Neural cell (in vitro differentiated cells): ENCODE measurements at regions not wholly inside any gene's neighbourhood (a gene's known extent, or its start where the extent isn't known, plus 50 kb on each side); places are given as distances from the start of the nearest gene placed in this dataset.

ENCODE experiments used
- H2AFZ ChIP-seq: fragments of 200-600, 300-800 bp; sonication (generic), shearing (Covaris generic); 2 replicates; pipeline ENCODE4 v1.6.0; 2014; ENCODE audit warnings: low read depth, mild to moderate bottlenecking, antibody characterized with exemption, low read length, moderate library complexity
- H3F3A ChIP-seq: fragments of 200-600 bp; shearing (Covaris generic); 2 replicates; pipeline ENCODE4 v1.6.1; 2016; ENCODE audit warnings: mild to moderate bottlenecking, moderate library complexity, mixed read lengths, antibody characterized with exemption, low read length; ENCODE audit not compliant: insufficient read depth, poor library complexity, severe bottlenecking
- H3K27ac ChIP-seq: fragments of 200-600, 300-800 bp; sonication (generic), shearing (Covaris generic); 2 replicates; pipeline ENCODE4 v1.5.1; 2014; ENCODE audit warnings: mild to moderate bottlenecking, low read length, moderate library complexity
- H3K27me3 ChIP-seq: fragments of 300-800, 200-600 bp; sonication (generic), shearing (Covaris generic); 2 replicates; pipeline ENCODE4 v1.6.0; 2014; ENCODE audit warnings: mild to moderate bottlenecking, low read depth, low read length, moderate library complexity; ENCODE audit not compliant: insufficient read depth
- H3K36me3 ChIP-seq: fragments of 300-800, 200-600 bp; sonication (generic), shearing (Covaris generic); 2 replicates; pipeline ENCODE4 v1.5.1; 2014; ENCODE audit warnings: mild to moderate bottlenecking, antibody characterized with exemption, low read length, moderate library complexity; ENCODE audit not compliant: insufficient read depth
- H3K4me2 ChIP-seq: fragments of 300-800, 200-600 bp; sonication (generic), shearing (Covaris generic); 2 replicates; pipeline ENCODE4 v1.6.0; 2014; ENCODE audit warnings: mild to moderate bottlenecking, low read length
- H3K4me3 ChIP-seq: fragments of 300-800, 200-600 bp; sonication (generic), shearing (Covaris generic); 2 replicates; pipeline ENCODE4 v1.5.1; 2014; ENCODE audit warnings: mild to moderate bottlenecking, low read length, moderate library complexity
- H3K79me2 ChIP-seq: fragments of 200-600 bp; shearing (Covaris generic); replicated peaks from 2 replicates; pipeline ENCODE4 v1.6.0; 2014; ENCODE audit warnings: mild to moderate bottlenecking, low read length, moderate library complexity; ENCODE audit not compliant: insufficient read depth
- H3K9ac ChIP-seq: fragments of 300-800, 200-600 bp; sonication (generic), shearing (Covaris generic); 2 replicates; pipeline ENCODE4 v1.6.1; 2016; ENCODE audit warnings: mild to moderate bottlenecking, low read length, mixed read lengths
- H3K9me2 ChIP-seq: fragments of 200-600 bp; shearing (Covaris generic); 2 replicates; pipeline ENCODE4 v1.6.1; 2016; ENCODE audit warnings: mild to moderate bottlenecking, low read length, mixed read lengths; ENCODE audit not compliant: insufficient read depth
- H3K9me3 ChIP-seq: fragments of 200-600, 300-800 bp; sonication (generic), shearing (Covaris generic); 2 replicates; pipeline ENCODE4 v1.6.1; 2016; ENCODE audit warnings: mild to moderate bottlenecking, mixed run types, low read length, moderate library complexity, mixed read lengths
- H4K20me1 ChIP-seq: fragments of 200-600 bp; shearing (Covaris generic); 2 replicates; pipeline ENCODE4 v1.6.1; 2016; ENCODE audit warnings: mild to moderate bottlenecking, mixed run types; ENCODE audit not compliant: insufficient read depth
- CTCF ChIP-seq: fragments of 450-650 bp; IDR thresholded peaks from 2 replicates; pipeline ENCODE4 v1.5.1; 2014; ENCODE audit warnings: antibody characterized with exemption, mild to moderate bottlenecking, moderate library complexity; ENCODE audit not compliant: poor library complexity, severe bottlenecking
- EP300 ChIP-seq: fragments of 450-650 bp; conservative IDR thresholded peaks from 2 replicates; pipeline ENCODE4 v1.6.1; 2014; ENCODE audit warnings: antibody characterized with exemption, mild to moderate bottlenecking, moderate library complexity; ENCODE audit not compliant: poor library complexity, severe bottlenecking
- EZH2 ChIP-seq: fragments of 200-600, 300-800 bp; shearing (Covaris generic), sonication (generic); IDR thresholded peaks from 2 replicates; pipeline ENCODE4 v1.6.1; 2014; ENCODE audit warnings: antibody characterized with exemption, low read length, borderline replicate concordance, mild to moderate bottlenecking; ENCODE audit not compliant: insufficient read depth, poor library complexity, severe bottlenecking
- MXI1 ChIP-seq: fragments of 450-650 bp; conservative IDR thresholded peaks from 2 replicates; pipeline ENCODE4 v1.6.1; 2014; ENCODE audit warnings: antibody characterized with exemption, mild to moderate bottlenecking; ENCODE audit not compliant: poor library complexity, severe bottlenecking
- POLR2AphosphoS5 ChIP-seq: IDR thresholded peaks from 2 replicates; pipeline ENCODE4 v1.6.1; 2012
- RAD21 ChIP-seq: fragments of 450-650 bp; conservative IDR thresholded peaks from 2 replicates; pipeline ENCODE4 v1.6.1; 2014; ENCODE audit warnings: antibody characterized with exemption, mild to moderate bottlenecking, moderate library complexity
- REST ChIP-seq: IDR thresholded peaks from 2 replicates; pipeline ENCODE4 v1.6.1; 2012; ENCODE audit warnings: borderline replicate concordance
- SMC3 ChIP-seq: fragments of 450-650 bp; conservative IDR thresholded peaks from 2 replicates; pipeline ENCODE4 v1.6.1; 2014; ENCODE audit warnings: antibody characterized with exemption, mild to moderate bottlenecking, moderate library complexity; ENCODE audit not compliant: poor library complexity
- TAF1 ChIP-seq: IDR thresholded peaks from 2 replicates; pipeline ENCODE4 v1.6.1; 2012; ENCODE audit warnings: low read depth

- Histone ChIP-seq H3K36me3 (no peaks in the 10 kb centered on the region), H3K9ac (no peak overlapping the region), H3K4me3 (no peak overlapping the region), H3K27me3 (no peaks in the 10 kb centered on the region), H3K4me2 (no peak overlapping the region), H3K9me2 (no peaks in the 10 kb centered on the region), H4K20me1 (no peaks in the 10 kb centered on the region), H3K9me3 (no peaks in the 10 kb centered on the region), H3K79me2 (no peaks in the 10 kb centered on the region), H2AFZ (no peak overlapping the region), H3F3A (no peaks in the 10 kb centered on the region), H3K27ac (no peak overlapping the region)
- TF ChIP-seq EP300: no peak
- no peak for TF ChIP-seq EZH2
- TF ChIP-seq SMC3: no peak
- no peak for TF ChIP-seq POLR2AphosphoS5
- no peak for TF ChIP-seq TAF1
- TF ChIP-seq REST: no peak
- no peak for TF ChIP-seq CTCF
- TF ChIP-seq MXI1: no peak
- no peak for TF ChIP-seq RAD21
Observed at GRCh38 chr15:46146002-46146401, 511.2 kb downstream of the SQOR start.

GRCh38 chr15:46146915-46147314 lies 512.1 kb downstream of the SQOR start:
- Histone ChIP-seq H3K27me3 (no peaks in the 10 kb centered on the region), H3K9me3 (no peaks in the 10 kb centered on the region), H3F3A (no peaks in the 10 kb centered on the region), H3K4me3 (no peak overlapping the region), H3K9ac (no peak overlapping the region), H3K4me2 (no peak overlapping the region), H3K79me2 (no peaks in the 10 kb centered on the region), H3K36me3 (no peaks in the 10 kb centered on the region), H4K20me1 (no peaks in the 10 kb centered on the region), H2AFZ (no peak overlapping the region), H3K9me2 (no peaks in the 10 kb centered on the region), H3K27ac (no peak overlapping the region)
- no peak for TF ChIP-seq REST
- TF ChIP-seq POLR2AphosphoS5: no peak
- TF ChIP-seq EZH2: no peak
- no peak for TF ChIP-seq SMC3
- no peak for TF ChIP-seq TAF1
- TF ChIP-seq CTCF: no peak
- no peak for TF ChIP-seq RAD21
- no peak for TF ChIP-seq MXI1
- TF ChIP-seq EP300: no peak
